ENCODE measurements at regions not wholly inside any gene's neighbourhood (a gene's known extent, or its start where the extent isn't known, plus 50 kb on each side); places are given as distances from the start of the nearest gene placed in this dataset.

- ATAC-seq (no peak), DNase-seq (no peak)
- H3K27me3 ChIP-seq: no peaks in the 10 kb centered on the region
- H3K4me3 ChIP-seq: no peak overlapping the region
- H3K9me3 ChIP-seq: no peaks in the 10 kb centered on the region
- intact Hi-C loops (cut with DNase I; ENCODE audit: low total_unique reads): no loop called here
- H3K4me1 ChIP-seq: no peaks in the 10 kb centered on the region
- no peak for TF ChIP-seq CTCF (IDR thresholded peaks at IDR 0.05 in 4 of 5, conservative IDR thresholded peaks at IDR 0.05 in 1 of 5)
- no peak for TF ChIP-seq POLR2A (IDR thresholded peaks at IDR 0.05)
- in situ Hi-C loops (cut with MboI; ENCODE audit: low sequenced_read_pairs in 4 of 4): no loop called here
- H3K36me3 ChIP-seq: no peaks in the 10 kb centered on the region
- no peak overlapping the region for H3K27ac ChIP-seq
Measured at GRCh38 chr3:117818592-117818991, 1109.0 kb downstream of the TUSC7 start.

DNA sequence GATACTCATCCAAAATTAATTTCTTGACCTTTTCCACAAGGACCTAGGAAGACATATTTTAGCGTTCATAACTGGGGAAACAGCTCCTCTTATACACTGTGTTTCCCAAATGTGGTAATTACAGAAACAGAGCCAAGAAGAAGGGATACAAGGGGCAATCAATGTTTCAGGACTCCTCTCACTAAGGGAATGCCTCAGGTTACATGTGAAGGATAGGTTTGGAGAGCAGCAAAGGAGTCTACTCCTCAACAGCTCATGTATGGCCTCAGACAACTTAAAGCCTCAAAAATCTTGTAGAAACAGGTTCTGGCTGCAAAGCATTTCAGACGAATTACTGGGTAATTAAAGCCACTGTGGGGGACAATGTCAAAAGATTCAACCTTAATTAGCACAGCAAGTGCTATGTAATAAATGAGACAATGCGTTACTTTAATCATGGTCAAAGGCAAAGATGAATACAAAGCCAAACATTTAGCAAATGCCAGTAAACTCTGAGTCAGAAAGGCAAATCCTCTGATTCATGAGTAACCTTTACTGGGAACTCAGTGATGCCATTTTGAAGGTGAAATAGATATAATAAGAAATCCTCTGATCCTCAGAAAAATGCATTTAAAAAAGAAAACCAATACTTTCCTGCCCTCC is 1111.2 kb downstream of the TUSC7 start:
- Histone ChIP-seq H3K27me3 (no peaks in the 10 kb centered on the region), H3K27ac (no peak overlapping the region), H3K4me1 (no peaks in the 10 kb centered on the region), H3K9me3 (no peaks in the 10 kb centered on the region), H3K4me3 (no peak overlapping the region), H3K36me3 (no peaks in the 10 kb centered on the region)
- in situ Hi-C loops (cut with MboI; ENCODE audit: low sequenced_read_pairs in 4 of 4) (no loop called here), intact Hi-C loops (cut with DNase I; ENCODE audit: low total_unique reads) (no loop called here)
- no peak for ATAC-seq
- DNase-seq: no peak
- no peak for TF ChIP-seq CTCF (IDR thresholded peaks at IDR 0.05 in 4 of 5, conservative IDR thresholded peaks at IDR 0.05 in 1 of 5)
- no peak for TF ChIP-seq POLR2A (IDR thresholded peaks at IDR 0.05)

GRCh38 chr3:117822416-117822815 is 1112.8 kb downstream of the TUSC7 start:
- ATAC-seq: no peak
- H3K36me3 ChIP-seq: no peaks in the 10 kb centered on the region
- DNase-seq: no peak
- intact Hi-C loops (cut with DNase I; ENCODE audit: low total_unique reads): no loop called here
- no peaks in the 10 kb centered on the region for H3K9me3 ChIP-seq
- TF ChIP-seq POLR2A (IDR thresholded peaks at IDR 0.05): no peak
- in situ Hi-C loops (cut with MboI; ENCODE audit: low sequenced_read_pairs in 4 of 4): no loop called here
- no peaks in the 10 kb centered on the region for H3K4me1 ChIP-seq
- no peak overlapping the region for H3K4me3 ChIP-seq
- H3K27ac ChIP-seq: no peak overlapping the region
- no peaks in the 10 kb centered on the region for H3K27me3 ChIP-seq

- TF ChIP-seq POLR2A (IDR thresholded peaks at IDR 0.05): no peak
- TF ChIP-seq CTCF (IDR thresholded peaks at IDR 0.05 in 4 of 5, conservative IDR thresholded peaks at IDR 0.05 in 1 of 5): no peak
- ATAC-seq: no peak
- in situ Hi-C loops (cut with MboI; ENCODE audit: low sequenced_read_pairs in 4 of 4): no loop called here
- no peaks in the 10 kb centered on the region for H3K4me1 ChIP-seq
- DNase-seq: no peak
- no peak overlapping the region for H3K4me3 ChIP-seq
- no peaks in the 10 kb centered on the region for H3K9me3 ChIP-seq
- no peaks in the 10 kb centered on the region for H3K27me3 ChIP-seq
- H3K27ac ChIP-seq: no peak overlapping the region
- intact Hi-C loops (cut with DNase I; ENCODE audit: low total_unique reads): no loop called here
- no peaks in the 10 kb centered on the region for H3K36me3 ChIP-seq
Measured at GRCh38 chr3:117836296-117836695, 1126.7 kb downstream of the TUSC7 start.

- no peak overlapping the region for H3K27ac ChIP-seq
- in situ Hi-C loops (cut with MboI; ENCODE audit: low sequenced_read_pairs in 4 of 4): no loop called here
- DNase-seq (no peak), ATAC-seq (no peak)
- H3K36me3 ChIP-seq: no peaks in the 10 kb centered on the region
- no peaks in the 10 kb centered on the region for H3K27me3 ChIP-seq
- no peak overlapping the region for H3K4me3 ChIP-seq
- no peaks in the 10 kb centered on the region for H3K4me1 ChIP-seq
- H3K9me3 ChIP-seq: no peaks in the 10 kb centered on the region
- TF ChIP-seq POLR2A (IDR thresholded peaks at IDR 0.05): no peak
- no peak for TF ChIP-seq CTCF (IDR thresholded peaks at IDR 0.05 in 4 of 5, conservative IDR thresholded peaks at IDR 0.05 in 1 of 5)
- intact Hi-C loops (cut with DNase I; ENCODE audit: low total_unique reads): no loop called here
Measured at GRCh38 chr3:117837391-117837790, 1127.8 kb downstream of the TUSC7 start.

Data from gastrocnemius medialis (tissue), 4 donors.